ENCODE measurements at regions not wholly inside any gene's neighbourhood (a gene's known extent, or its start where the extent isn't known, plus 50 kb on each side); places are given as distances from the start of the nearest gene placed in this dataset.

DNA sequence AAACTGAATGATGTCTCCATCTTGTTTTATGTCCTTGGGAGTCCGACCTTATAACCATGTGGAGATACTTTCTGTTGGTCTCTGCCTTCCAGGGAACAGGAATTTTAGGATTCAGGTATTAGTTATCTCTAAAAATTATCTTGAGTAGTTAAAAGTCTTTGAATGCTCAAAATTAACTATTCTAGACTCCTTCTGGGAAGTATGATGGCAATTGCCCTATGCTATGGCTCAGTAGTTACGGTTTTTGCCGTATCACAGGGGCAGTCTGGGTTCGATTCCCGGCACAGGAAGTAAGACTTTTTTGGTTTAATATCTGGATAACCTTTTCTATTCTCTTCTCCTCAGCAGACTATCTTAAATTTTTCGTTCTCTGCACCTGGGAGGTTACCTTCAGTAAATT is 708.7 kb upstream of the LRATD1 start:
- TF ChIP-seq YY1 (IDR thresholded peaks at IDR 0.05; ENCODE audit: insufficient read depth, insufficient read length) (no peak), SUZ12 (IDR thresholded peaks at IDR 0.05; ENCODE audit: extremely low read depth, insufficient read depth, insufficient read length) (no peak)

All from NT2/D1 (cell line).